Body of pancreas (tissue), 4 donors: ENCODE measurements at regions not wholly inside any gene's neighbourhood (a gene's known extent, or its start where the extent isn't known, plus 50 kb on each side); places are given as distances from the start of the nearest gene placed in this dataset.

Experiments
- ATAC-seq: fragments of 150-250 bp; one replicate; pipeline ENCODE4 v1.9.1; 2016
- DNase-seq, 4 donors: peaks; one replicate each; pipeline ENCODE4 v3.0.0-alpha.2; 2019
- H3K27ac ChIP-seq, 4 donors: fragments of 200-600 bp; sonication (generic); 1 replicate in 3 of 4; 2 replicates in 1 of 4; pipeline versions ENCODE4 v1.5.1 to v1.6.1; 2016 to 2019; ENCODE audit warnings: mild to moderate bottlenecking in 1 of 4, mixed read lengths in 1 of 4, moderate library complexity in 1 of 4
- H3K27me3 ChIP-seq, 2 donors: fragments of 200-600 bp; sonication (generic); one replicate each; pipeline ENCODE4 v1.6.0; 2016; ENCODE audit warnings: mild to moderate bottlenecking in 1 of 2
- H3K36me3 ChIP-seq, 2 donors: fragments of 200-600 bp; sonication (generic); replicated peaks in 1 of 2; 2 replicates each; pipeline ENCODE4 v1.5.1; 2016; ENCODE audit warnings: low read depth in 2 of 2; ENCODE audit not compliant: insufficient read depth in 1 of 2
- H3K4me1 ChIP-seq: fragments of 200-600 bp; sonication (generic); one replicate; pipeline ENCODE4 v1.6.0; 2016
- H3K4me3 ChIP-seq, 2 donors: fragments of 200-600 bp; sonication (generic); 1 replicate in 1 of 2; 2 replicates in 1 of 2; pipeline ENCODE4 v1.5.1; 2016 to 2019
- H3K9me3 ChIP-seq, 3 donors: fragments of 200-600 bp; sonication (generic); 1 replicate in 2 of 3; 2 replicates in 1 of 3; pipeline ENCODE4 v1.5.1; 2016
- POLR2A ChIP-seq, 3 donors: fragments of 450-650 bp; IDR thresholded peaks; one replicate each; pipeline ENCODE4 v1.6.1; 2016; ENCODE audit warnings: antibody characterized with exemption in 3 of 3, mild to moderate bottlenecking in 2 of 3
- WGBS, 2 donors: methylation state at CpG; one replicate each; pipeline ENCODE4 v1.1.5; 2017; 5-methylcytosine and 5-hydroxymethylcytosine counted together
- intact Hi-C: fragments of 100-400 bp; cut with DNase I; formaldehyde crosslinking; loops from one replicate; pipeline ENCODE4 v1.15.1; 2023
- TF ChIP-seq, protein P1 (sequence below), 7 experiments: fragments of 450-650 bp in 4 of 7; fragments of 200-600 bp in 3 of 7; sonication (generic) in 3 of 7; IDR thresholded peaks; one replicate each; pipeline ENCODE4 v1.5.1; 2016 to 2019; ENCODE audit warnings: antibody characterized with exemption in 7 of 7

DNA sequence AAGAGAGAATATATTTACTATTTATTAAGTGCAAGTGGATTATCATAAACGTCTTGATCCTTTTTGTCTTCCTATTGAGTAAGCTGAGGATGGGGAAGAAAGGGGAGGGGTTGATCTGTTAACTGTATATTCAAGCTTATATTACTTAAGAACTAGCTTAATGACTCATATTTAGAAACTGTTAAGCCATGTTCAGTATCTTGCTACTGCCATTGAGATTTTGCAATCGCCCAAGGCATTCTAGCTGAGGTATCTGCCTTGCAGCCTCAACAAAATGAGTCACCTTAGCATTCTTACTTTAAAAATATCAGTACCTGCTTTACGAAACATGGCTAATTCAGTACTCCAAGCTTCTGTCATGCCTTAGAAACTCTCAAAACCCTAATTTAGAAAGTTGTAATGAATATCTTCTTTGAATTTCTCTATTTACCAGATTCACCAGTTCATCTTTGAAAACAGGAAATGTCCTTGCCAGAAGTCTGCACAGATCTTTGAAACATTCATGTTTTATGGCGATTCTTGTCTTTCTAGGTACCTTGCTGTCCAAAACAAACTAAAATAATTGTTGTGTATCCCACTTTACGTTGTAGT is 76.1 kb downstream of the ALG10B start:
- TF ChIP-seq, protein P1, sequence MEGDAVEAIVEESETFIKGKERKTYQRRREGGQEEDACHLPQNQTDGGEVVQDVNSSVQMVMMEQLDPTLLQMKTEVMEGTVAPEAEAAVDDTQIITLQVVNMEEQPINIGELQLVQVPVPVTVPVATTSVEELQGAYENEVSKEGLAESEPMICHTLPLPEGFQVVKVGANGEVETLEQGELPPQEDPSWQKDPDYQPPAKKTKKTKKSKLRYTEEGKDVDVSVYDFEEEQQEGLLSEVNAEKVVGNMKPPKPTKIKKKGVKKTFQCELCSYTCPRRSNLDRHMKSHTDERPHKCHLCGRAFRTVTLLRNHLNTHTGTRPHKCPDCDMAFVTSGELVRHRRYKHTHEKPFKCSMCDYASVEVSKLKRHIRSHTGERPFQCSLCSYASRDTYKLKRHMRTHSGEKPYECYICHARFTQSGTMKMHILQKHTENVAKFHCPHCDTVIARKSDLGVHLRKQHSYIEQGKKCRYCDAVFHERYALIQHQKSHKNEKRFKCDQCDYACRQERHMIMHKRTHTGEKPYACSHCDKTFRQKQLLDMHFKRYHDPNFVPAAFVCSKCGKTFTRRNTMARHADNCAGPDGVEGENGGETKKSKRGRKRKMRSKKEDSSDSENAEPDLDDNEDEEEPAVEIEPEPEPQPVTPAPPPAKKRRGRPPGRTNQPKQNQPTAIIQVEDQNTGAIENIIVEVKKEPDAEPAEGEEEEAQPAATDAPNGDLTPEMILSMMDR (IDR thresholded peaks at IDR 0.05) = no peak
- no peak for TF ChIP-seq POLR2A (IDR thresholded peaks at IDR 0.05)
- H3K36me3 ChIP-seq = no peaks in the 10 kb centered on the region
- H3K9me3 ChIP-seq = no peaks in the 10 kb centered on the region
- no peak for DNase-seq
- no peak for ATAC-seq
- H3K4me1 ChIP-seq = no peaks in the 10 kb centered on the region
- H3K27me3 ChIP-seq = no peaks in the 10 kb centered on the region
- H3K27ac ChIP-seq = no peak overlapping the region
- WGBS, 2 donors = 30 to 38% methylated on average over 5 of the region's 5 CpGs
- intact Hi-C loops = no loop called here
- H3K4me3 ChIP-seq = no peak overlapping the region

DNA sequence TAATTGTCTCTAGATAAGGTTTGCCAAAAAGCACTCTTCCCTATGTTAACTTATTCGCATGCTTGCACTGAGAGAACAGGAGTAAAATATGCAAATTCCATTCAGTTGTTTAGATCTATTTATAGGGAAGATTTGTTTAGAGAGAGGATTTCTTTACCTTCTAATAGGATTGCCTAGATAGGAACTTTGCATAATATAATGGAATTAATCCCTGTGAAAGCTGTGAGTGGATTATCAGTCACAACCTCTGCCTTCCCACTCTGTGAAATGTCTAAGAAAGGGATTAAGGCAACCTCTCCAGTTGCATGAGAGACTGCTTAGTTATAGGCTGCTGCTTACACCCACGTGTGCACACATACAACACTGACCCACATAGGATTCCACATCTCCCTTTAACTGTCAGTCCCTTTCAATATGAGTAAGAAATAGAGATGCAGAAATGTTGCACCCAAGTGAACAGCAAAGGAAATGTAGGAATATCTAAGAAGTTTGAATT is 83.2 kb downstream of the ALG10B start:
- intact Hi-C loops = no loop called here
- H3K27me3 ChIP-seq = no peaks in the 10 kb centered on the region
- ATAC-seq = no peak

DNA sequence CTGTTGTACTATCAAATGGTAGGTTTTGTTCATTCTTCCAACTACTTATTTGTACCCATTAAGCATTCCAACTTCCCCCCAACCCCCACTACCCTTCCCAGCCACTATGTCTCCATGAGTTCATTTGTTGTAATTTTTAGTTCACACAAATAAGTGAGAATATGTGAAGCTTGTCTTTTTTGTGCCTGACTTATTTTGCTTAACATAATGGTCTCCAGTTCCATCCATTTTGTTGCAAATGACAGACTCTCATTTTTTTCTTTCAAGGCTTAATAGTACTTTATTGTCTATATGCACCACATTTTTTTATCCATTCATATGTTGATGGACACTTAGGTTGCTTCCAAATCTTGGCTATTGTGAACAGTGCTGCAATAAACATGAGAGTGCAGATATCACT is 86.2 kb downstream of the ALG10B start:
- no peaks in the 10 kb centered on the region for H3K36me3 ChIP-seq
- no peak overlapping the region for H3K4me3 ChIP-seq
- ATAC-seq (no peak), DNase-seq (no peak)
- intact Hi-C loops = no loop called here
- H3K27ac ChIP-seq = no peak overlapping the region
- no peaks in the 10 kb centered on the region for H3K4me1 ChIP-seq
- H3K9me3 ChIP-seq = no peaks in the 10 kb centered on the region
- H3K27me3 ChIP-seq = no peaks in the 10 kb centered on the region
- TF ChIP-seq POLR2A (IDR thresholded peaks at IDR 0.05) = no peak
- TF ChIP-seq, protein P1 (IDR thresholded peaks at IDR 0.05) = no peak

More for the DNA sequence above, 83.2 kb downstream of the ALG10B start:
- 32 to 43% methylated on average over 2 of the region's 2 CpGs for WGBS, 2 donors
- TF ChIP-seq, protein P1 (IDR thresholded peaks at IDR 0.05) = no peak
- no peak for TF ChIP-seq POLR2A (IDR thresholded peaks at IDR 0.05)
- no peaks in the 10 kb centered on the region for H3K4me1 ChIP-seq
- H3K4me3 ChIP-seq = no peak overlapping the region
- no peak for DNase-seq
- H3K36me3 ChIP-seq = no peaks in the 10 kb centered on the region
- H3K27ac ChIP-seq = no peak overlapping the region
- H3K9me3 ChIP-seq = no peaks in the 10 kb centered on the region

DNA sequence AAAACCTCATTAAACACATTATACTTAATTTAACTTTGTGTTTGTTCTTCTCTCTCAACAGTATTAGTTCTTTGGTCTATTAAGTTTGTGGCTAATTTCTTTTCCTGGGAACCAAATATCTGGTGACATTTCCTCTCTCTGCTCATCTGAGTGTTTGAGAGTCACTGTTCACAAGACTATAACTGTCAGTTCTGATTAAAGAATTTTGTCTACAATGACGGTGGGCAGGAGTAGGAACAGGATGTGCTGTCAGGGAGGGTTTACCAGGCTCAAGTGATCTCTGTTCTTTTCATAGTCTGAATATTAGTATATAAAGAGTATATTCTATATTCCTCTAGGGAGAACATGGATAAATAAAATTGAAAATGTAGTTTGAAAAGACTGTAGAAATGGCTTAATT is 92.9 kb downstream of the ALG10B start:
- ATAC-seq (no peak), DNase-seq (no peak)
- no peaks in the 10 kb centered on the region for H3K36me3 ChIP-seq
- no peaks in the 10 kb centered on the region for H3K27me3 ChIP-seq
- TF ChIP-seq, protein P1 (IDR thresholded peaks at IDR 0.05) = no peak
- no peak for TF ChIP-seq POLR2A (IDR thresholded peaks at IDR 0.05)
- no peaks in the 10 kb centered on the region for H3K9me3 ChIP-seq
- WGBS, 2 donors = 32 to 37% methylated on average over 1 of the region's 1 CpG
- H3K4me1 ChIP-seq = no peaks in the 10 kb centered on the region
- no peak overlapping the region for H3K27ac ChIP-seq
- intact Hi-C loops = no loop called here
- H3K4me3 ChIP-seq = no peak overlapping the region

DNA sequence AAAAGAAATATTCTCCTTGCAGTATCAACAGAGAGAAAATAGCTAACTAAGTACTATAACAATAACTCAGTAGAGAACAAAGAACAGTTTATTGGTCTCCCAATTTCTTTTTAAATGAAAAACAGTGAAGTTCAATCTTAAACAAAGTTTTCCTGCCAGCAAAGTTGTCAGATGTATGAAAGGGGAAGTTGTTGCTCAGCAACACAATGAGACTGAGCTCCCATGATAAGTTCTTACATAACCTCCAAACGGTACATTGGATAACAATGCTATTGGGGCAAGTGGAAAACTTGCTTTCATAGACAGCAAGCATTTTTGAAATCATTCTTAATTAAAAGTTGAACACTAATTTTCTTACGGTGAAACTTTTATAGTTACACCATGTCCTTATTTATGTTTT is 94.9 kb downstream of the ALG10B start:
- intact Hi-C loops = no loop called here
- WGBS, 2 donors = 51 to 52% methylated on average over 2 of the region's 2 CpGs
- Histone ChIP-seq H3K36me3 (no peaks in the 10 kb centered on the region), H3K27ac (no peak overlapping the region), H3K4me3 (no peak overlapping the region), H3K27me3 (no peaks in the 10 kb centered on the region), H3K9me3 (no peaks in the 10 kb centered on the region), H3K4me1 (no peaks in the 10 kb centered on the region)
- no peak for ATAC-seq
- no peak for DNase-seq
- TF ChIP-seq, protein P1 (IDR thresholded peaks at IDR 0.05) = no peak
- no peak for TF ChIP-seq POLR2A (IDR thresholded peaks at IDR 0.05)
